Lower lobe of right lung (tissue), 2 donors: ENCODE measurements at regions not wholly inside any gene's neighbourhood (a gene's known extent, or its start where the extent isn't known, plus 50 kb on each side); places are given as distances from the start of the nearest gene placed in this dataset.

Experiments used
- ATAC-seq, 2 donors: fragments of 200-7000 bp; cut with Tn5 transposase; one replicate each; pipeline ENCODE4 v1.9.1; 2020 to 2022; ENCODE audit warnings: mild to moderate bottlenecking in 2 of 2, moderate library complexity in 2 of 2
- DNase-seq: peaks from one replicate; pipeline ENCODE4 v3.0.0-alpha.2; 2020
- H3K27ac ChIP-seq: fragments of 200-600 bp; one replicate; pipeline ENCODE4 v1.8.0; 2022
- H3K27me3 ChIP-seq: fragments of 200-600 bp; one replicate; pipeline ENCODE4 v1.8.0; 2022; ENCODE audit warnings: low read depth
- H3K36me3 ChIP-seq: fragments of 200-600 bp; one replicate; pipeline ENCODE4 v1.8.0; 2022; ENCODE audit warnings: mild to moderate bottlenecking
- H3K4me1 ChIP-seq: fragments of 200-600 bp; one replicate; pipeline ENCODE4 v1.8.0; 2022
- H3K4me3 ChIP-seq: fragments of 200-600 bp; one replicate; pipeline ENCODE4 v1.8.0; 2022; ENCODE audit warnings: mild to moderate bottlenecking
- H3K9me3 ChIP-seq: fragments of 200-600 bp; one replicate; pipeline ENCODE4 v1.8.0; 2022
- CTCF ChIP-seq: fragments of 200-600 bp; IDR thresholded peaks from one replicate; pipeline ENCODE4 v1.8.0; 2022; ENCODE audit warnings: antibody characterized with exemption, mild to moderate bottlenecking
- intact Hi-C: fragments of 100-400 bp; cut with DNase I; formaldehyde crosslinking; loops from one replicate; pipeline ENCODE4 v1.11.0; 2022
- donor health status: DM: no; HTN: yes; CAD: no; lungs with severe emphysema.

DNA sequence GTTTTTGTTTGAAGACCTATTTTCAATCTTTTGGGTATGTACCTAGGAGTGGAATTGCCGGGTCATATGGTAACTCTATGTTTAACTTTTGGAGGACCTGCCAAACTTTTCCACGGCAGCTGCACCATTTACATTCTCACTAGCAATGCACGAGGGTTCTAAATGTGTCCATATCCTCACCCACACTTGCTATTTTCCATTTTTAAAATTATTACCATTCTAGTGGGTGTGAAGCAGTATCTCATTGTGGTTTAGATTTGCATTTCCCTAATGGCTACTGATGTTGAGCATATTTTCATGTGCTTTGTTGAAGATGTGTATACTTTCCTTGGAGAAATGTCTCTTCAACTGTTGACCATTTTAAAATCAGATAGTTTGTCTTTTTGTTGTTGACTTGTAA is 60.3 kb upstream of the HAPSTR1 start:
- no peaks in the 10 kb centered on the region for H3K36me3 ChIP-seq
- TF ChIP-seq CTCF = no peak
- H3K27ac ChIP-seq = no peak overlapping the region
- H3K27me3 ChIP-seq = no peaks in the 10 kb centered on the region
- no peaks in the 10 kb centered on the region for H3K4me1 ChIP-seq
- intact Hi-C loops = no loop called here
- no peak overlapping the region for H3K4me3 ChIP-seq
- no peak for ATAC-seq
- no peak for DNase-seq
- no peaks in the 10 kb centered on the region for H3K9me3 ChIP-seq

GRCh38 chr16:9033125-9033830 is 58.2 kb upstream of the HAPSTR1 start:
- no peaks in the 10 kb centered on the region for H3K36me3 ChIP-seq
- peak; percentile 45 for TF ChIP-seq CTCF
- no peaks in the 10 kb centered on the region for H3K9me3 ChIP-seq
- H3K27me3 ChIP-seq = no peaks in the 10 kb centered on the region
- no peak overlapping the region for H3K27ac ChIP-seq
- H3K4me3 ChIP-seq = no peak overlapping the region
- intact Hi-C loops = no loop called here
- no peaks in the 10 kb centered on the region for H3K4me1 ChIP-seq
- DNase-seq = no peak
- no peak for ATAC-seq

- DNase-seq = no peak
- no peak overlapping the region for H3K4me3 ChIP-seq
- H3K36me3 ChIP-seq = no peaks in the 10 kb centered on the region
- no peak overlapping the region for H3K27ac ChIP-seq
- H3K9me3 ChIP-seq = no peaks in the 10 kb centered on the region
- TF ChIP-seq CTCF = no peak
- H3K27me3 ChIP-seq = no peaks in the 10 kb centered on the region
- no peak for ATAC-seq
- intact Hi-C loops = no loop called here
- H3K4me1 ChIP-seq = no peaks in the 10 kb centered on the region
These were observed 57.4 kb upstream of the HAPSTR1 start for GRCh38 chr16:9034056-9034455.

GRCh38 chr16:9035996-9036395 is 55.4 kb upstream of the HAPSTR1 start:
- Histone ChIP-seq H3K36me3 (no peaks in the 10 kb centered on the region), H3K4me1 (no peaks in the 10 kb centered on the region), H3K4me3 (no peak overlapping the region), H3K9me3 (no peaks in the 10 kb centered on the region), H3K27ac (no peak overlapping the region), H3K27me3 (no peaks in the 10 kb centered on the region)
- no peak for TF ChIP-seq CTCF
- ATAC-seq (no peak), DNase-seq (no peak)
- intact Hi-C loops = no loop called here

- DNase-seq = no peak
These were observed 52.2 kb upstream of the HAPSTR1 start for GRCh38 chr16:9039210-9039609.

More at GRCh38 chr16:9039210-9039609, 52.2 kb upstream of the HAPSTR1 start:
- H3K4me1 ChIP-seq = no peaks in the 10 kb centered on the region
- no peak overlapping the region for H3K4me3 ChIP-seq
- H3K36me3 ChIP-seq = no peaks in the 10 kb centered on the region
- TF ChIP-seq CTCF = no peak
- no peaks in the 10 kb centered on the region for H3K27me3 ChIP-seq
- ATAC-seq = no peak
- intact Hi-C loops = no loop called here
- H3K9me3 ChIP-seq = no peaks in the 10 kb centered on the region
- no peak overlapping the region for H3K27ac ChIP-seq
